CD4-positive, alpha-beta T cell treated with Interleukin-21 for 1 hour (primary cell): ENCODE measurements at regions not wholly inside any gene's neighbourhood (a gene's known extent, or its start where the extent isn't known, plus 50 kb on each side); places are given as distances from the start of the nearest gene placed in this dataset.
"Not testable (repeated sequence)": the region's sequence is repeated elsewhere in the genome, so short reads cannot be mapped to it uniquely, and the experiment has no call there.

Experiments used
- DNase-seq: peaks from one replicate; pipeline ENCODE4 v3.0.0-alpha.2; 2020

DNA sequence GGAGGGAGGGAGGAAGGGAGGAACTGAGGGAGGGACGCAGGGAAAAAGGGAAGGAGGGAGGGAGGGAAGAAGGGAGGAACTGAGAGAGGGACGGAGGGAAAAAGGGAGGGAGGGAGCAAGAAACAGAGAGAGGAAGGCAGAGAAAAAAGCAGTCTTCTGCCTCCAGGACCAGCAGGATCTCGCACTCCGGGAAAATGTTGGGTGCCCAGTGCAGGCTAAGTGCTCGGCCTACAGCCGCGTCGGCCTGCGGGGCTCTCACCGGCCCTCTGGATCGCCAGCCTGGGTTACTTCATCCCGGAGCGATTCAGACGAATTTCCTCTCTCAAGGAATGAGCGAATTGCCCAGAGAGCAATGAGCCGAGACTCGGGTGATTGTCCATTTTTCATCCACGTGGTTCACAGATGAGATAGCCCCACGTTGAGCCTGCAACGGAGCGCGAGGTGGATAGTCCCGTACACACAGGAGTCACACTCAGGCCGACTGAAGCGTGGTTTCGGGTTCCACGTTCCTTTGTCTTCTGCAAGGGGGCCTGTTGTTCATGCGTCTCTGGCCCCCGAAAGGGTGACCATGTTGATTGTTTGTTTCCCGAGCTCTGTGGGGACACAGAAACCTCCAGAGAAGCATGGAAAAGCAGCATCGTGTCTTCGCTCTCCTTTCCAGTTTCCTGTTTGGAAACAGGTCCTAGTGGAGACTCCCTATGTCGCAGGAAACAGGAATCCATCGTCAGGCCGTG lies 1937.1 kb upstream of the DEFB115 start:
- not testable (repeated sequence) for DNase-seq

DNA sequence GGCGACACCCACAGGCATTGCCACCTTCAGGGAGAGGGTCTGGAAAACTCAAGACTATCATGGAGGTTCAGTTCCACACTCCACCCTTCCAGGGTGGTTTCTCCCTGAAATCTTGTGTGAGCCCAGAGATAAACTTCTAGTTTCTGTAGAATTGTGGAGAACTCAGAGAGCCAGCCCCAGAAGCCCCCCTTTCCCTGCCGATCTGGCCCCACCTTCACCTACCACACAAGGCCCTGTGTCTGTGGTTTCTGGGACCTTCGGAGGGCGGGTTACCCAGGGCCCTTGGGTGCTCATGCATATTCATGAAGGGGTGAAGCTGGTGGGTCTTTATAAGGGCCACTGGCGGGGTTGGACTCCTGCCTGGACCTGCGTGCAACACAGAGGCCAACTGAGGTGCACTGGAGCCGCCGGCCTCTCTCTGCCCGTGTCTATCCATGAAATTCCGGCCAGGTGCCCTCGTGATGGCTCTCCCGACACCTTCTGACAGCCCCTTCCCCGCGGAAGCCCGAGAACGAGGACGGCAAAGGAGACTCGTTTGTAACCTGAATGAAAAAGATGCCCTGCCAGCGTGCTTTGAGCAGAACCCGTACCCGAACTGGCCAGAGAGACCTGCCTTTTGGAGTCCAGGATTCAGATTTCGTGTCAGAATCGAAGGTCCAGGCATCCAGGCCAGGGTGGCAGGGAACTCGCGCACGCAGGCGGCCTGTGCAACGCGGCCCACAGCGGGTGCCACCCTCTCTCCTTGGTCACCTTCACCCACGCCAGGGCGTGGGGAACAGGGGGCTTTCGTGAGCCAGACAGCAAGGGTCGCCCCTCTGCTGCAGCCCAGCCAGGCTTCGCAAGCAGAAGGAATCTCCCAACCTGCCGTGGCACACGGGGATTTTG lies 1933.6 kb upstream of the DEFB115 start:
- not testable (repeated sequence) for DNase-seq

DNA sequence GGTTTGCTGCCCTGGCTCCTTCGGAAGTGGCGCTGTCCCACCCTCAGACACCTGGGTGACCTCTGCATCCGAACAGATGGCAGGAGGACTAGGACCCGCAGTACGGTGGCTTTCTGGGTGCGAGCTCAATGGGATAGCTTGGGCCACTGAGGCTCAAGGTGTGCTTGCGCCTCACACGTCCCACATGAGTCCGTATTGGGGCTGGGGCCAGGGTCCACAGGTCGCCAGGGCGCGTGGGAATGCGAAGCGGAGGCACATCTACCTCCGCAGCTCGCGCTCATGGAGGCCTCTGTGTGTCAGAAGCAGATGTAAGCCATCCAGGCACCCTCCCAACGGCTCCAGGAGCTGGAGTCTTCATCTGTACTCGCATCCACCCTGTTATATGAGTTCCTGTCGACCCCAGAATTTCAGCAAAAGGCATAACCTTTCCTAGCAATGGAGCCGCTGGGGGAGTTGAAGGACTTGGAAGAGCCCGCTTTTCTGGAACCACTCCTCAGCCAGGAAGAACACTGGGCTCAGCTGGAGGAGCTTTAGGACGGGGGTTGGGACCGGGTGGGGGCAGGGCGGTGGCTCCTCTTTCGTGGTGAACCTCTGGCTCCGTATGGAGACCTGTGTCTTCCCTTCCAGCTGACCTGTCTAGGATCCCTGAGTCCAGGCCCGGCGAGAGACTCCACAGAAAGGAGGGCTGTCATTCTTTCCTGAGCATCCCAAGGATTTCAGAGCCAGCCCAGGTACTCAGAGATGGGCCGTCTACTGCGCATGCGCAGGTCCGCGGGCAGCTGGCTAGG lies 1932.8 kb upstream of the DEFB115 start:
- DNase-seq: not testable (repeated sequence)

DNA sequence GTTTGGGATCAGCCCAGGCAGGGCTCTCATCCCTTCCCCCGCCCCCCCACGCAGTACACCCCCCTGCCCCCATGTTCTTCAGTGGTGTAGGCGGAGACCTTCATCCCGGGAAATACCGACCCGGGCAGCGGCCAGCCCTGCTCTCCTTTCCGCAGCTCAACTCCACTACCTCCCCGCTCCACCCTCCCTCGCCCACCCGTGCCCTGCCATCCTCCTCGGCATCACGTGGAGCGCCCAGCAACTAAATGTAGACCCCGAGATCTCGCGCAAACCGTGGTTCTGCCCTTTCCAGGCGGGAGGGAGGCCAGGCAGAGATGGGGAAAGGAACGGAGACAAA lies 1932.2 kb upstream of the DEFB115 start:
- DNase-seq: no peak

DNA sequence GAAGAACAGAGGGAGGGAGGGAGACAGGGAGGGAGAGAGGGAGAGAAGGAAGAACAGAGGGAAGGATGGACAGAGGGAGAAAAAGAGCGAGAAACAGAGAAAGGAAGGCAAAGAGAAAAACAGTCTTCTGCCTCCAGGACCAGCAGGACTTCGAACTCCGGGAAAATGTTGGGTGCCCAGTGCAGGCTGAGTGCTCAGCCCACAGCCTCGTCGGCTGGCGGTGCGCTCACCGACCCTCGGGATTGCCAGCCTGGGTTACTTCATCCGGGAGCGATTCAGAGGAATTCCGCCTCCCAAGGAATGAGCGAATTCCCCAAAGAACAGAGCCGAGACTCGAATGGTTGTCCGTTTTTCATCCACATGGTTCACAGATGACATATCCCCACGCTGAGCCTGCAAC lies 1931.7 kb upstream of the DEFB115 start:
- DNase-seq: not testable (repeated sequence)

DNA sequence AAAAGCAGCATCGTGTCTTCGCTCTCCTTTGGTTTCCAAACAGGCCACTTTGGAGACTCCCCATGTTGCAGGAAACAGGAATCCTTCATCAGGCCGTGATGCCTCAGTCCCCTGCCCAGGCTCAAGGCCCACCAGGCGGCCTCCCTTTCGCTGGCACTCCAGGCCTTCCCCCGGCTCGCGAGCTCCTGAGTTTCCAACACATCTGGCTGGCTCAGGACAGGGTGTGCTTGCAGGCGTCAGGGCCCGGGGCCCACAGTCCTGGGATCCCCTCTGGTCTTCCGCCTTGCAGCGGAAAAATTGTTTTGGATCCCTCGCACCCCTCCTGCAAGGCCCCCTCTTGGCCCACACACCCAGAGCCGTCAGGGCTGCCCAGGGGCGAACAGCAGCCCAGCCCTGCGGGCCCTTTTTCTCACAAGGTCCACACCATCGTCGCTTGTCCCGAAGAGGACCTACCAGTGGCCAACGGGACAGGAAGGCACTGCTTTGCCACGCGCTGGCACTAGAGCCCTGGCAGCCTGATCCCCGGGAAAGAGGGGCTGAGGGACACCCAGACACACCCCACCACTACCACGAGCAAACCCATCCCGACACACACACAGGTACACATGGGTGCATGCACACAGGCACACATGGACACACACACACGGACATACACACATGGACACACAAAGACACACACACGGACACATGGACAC lies 1930.9 kb upstream of the DEFB115 start:
- DNase-seq: no peak

DNA sequence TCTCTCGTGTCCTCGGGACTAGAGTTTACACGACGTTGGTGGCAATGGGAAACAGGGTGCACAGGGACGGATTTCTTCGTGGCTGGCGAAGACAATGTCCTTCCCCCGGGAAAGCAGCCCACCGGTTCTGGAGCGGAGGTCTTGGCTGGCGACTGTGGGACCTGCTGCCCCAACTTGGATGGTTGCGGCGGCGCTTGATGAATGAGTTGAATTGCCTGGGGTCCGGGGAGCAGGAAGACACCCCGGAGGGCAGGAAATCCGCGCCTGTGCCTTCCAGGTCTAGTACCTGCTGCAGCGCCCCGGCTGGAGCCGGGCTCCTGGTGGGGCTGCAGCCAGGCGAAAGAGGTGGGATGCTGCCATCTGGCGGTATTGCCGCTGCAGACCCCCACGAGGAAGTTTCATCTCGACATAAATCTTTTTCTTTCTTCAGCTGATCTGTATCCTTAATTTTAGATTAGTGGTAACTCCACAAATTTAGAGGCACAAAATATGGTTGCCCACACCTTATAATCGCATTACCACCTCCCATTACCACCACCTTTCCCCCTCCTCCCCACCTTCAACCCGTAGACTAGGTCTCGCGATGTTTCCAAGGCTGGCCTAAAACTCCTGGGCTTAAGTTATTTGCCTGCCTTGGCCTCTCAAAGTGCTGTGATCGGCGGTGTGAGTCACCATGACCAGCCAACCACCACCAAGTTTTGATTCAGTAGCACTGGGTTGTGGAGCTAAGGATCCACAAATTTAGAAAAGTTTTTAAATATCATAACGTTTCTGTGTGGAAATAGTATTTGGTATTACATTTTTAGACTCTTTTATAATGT lies 1929.7 kb upstream of the DEFB115 start:
- peak; percentile 36 for DNase-seq

DNA sequence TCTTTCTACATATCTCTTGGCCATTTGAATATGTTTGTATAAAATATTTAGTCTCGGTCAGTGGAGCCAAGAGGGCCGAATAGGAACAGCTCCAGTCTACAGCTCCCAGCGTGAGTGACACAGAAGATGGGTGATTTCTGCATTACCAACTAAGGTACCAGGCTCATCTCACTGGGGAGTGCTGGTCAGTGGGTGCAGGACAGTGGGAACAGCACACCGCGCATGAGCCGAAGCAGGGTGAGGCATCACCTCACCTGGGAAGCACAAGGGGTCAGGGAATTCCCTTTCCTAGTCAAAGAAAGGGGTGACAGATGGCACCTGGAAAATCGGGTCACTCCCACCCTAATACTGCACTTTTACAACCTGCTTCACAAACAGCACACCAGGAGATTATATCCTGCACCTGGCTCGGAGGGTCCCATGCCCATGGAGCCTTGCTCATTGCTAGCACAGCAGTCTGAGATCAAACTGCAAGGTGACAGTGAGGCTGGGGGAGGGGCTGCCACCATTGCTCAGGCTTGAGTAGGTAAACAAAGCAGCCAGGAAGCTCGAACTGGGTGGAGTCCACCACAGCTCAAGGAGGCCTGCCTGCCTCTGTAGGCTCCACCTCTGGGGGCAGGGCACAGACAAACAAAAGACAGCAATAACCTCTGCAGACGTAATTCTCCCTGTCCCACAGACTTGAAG lies 1926.9 kb upstream of the DEFB115 start:
- not testable (repeated sequence) for DNase-seq

DNA sequence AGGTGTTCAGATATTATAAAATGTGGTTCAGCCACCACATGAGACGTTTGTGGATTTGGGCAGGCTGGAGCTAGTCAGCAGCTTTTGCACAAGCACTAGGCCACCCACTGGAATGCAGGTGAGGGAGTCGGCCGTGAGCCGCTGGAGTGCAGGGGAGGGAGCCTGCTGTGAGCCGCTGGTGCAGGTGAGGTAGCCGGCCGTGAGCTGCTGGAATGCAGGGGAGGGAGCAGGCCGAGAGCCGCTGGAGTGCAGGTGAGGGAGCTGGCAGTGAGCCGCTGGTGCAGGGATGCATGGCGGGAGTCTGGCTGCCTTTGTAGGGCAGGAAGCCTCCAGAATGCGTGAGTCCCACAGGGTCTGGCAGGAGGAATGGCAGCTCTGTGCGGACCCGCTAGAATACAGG lies 1907.6 kb upstream of the DEFB115 start:
- DNase-seq: no peak

DNA sequence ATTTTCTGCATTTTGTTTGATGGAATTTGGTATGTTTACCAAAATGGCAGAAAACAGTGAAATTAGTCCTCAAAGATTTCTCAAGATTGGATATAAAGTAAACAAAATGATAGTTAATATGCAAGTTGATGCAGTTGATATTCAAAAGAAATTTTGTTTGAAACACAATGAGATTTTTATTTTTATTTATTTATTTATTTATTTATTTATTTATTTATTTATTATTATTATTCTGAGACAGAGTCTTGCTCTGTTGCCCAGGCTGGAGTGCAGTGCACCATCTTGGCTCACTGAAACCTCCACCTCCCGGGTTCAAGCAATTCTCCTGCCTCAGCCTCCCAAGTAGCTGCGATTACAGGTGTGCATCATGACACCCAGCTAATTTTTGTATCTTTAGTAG lies 1881.5 kb upstream of the DEFB115 start:
- DNase-seq: not testable (repeated sequence)

DNA sequence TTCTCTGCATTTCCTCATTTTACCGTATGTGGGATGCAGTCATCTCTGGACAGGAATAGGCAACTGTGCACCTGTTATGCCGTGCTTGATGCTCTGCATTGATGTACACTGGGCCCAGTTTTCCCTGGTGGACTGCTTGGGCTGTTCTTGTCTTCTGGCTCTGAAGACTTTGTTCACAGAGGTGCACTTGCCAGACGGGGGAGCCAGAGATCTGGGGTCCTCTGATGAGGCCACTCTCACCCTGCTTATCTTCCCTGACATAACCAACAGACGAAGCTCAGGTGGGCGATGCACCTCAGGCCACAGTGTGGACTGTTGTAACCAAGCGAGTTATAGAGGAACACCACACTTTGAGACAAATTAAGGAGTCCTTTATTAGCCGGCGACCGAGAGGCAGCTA lies 1864.6 kb upstream of the DEFB115 start:
- DNase-seq: not testable (repeated sequence)

DNA sequence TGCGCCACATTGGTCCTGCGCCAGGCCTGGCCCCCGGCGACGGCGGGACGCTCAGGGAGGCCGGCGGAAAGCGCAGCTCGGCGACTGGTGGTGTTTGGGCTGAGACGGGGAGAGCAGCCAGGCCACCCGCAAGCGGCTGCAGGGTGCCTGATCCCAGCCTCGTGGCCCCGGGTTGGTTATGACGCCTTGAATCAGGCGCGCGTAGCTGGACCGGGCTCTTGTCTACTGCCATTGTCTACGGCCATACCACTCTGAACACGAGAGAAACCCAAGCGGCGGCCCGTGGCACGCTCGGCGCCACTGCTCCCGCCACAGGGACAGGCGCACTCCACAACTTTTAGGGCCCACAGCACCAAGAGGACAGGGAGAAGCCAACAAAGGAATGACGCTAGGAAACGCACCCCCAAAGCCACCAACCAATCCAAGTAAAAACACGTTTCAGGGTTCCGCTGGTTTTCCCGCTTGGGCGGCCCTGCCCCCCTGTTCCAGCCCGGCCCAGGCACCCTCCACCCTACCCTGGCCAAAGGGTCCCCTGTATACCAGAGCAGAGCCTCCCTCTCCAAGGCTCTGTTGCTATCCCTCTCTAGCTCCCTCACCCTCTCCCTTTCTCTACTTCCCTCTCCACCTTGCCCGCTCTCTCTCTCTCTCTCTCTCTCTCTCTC lies 1849.3 kb upstream of the DEFB115 start:
- no peak for DNase-seq

DNA sequence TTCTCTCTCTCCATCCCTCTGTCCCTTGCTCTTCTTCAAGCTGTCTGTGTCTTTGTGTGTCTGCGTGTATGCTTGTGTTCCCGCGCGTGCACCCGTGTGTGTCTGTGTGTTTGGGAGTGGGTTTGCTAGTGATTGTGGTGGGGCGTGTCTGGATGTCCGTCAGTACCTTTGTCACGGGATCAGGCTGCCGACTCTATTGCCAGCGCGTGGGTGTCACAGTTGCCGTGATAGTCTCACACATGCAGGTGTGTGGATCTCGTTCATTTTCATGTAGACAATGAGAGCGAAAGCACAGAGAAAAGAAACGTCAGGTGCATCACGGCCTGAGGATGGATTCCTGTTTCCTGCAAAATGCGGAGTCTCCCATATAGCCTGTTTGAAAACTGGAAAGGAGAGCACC lies 1848.8 kb upstream of the DEFB115 start:
- DNase-seq: not testable (repeated sequence)

DNA sequence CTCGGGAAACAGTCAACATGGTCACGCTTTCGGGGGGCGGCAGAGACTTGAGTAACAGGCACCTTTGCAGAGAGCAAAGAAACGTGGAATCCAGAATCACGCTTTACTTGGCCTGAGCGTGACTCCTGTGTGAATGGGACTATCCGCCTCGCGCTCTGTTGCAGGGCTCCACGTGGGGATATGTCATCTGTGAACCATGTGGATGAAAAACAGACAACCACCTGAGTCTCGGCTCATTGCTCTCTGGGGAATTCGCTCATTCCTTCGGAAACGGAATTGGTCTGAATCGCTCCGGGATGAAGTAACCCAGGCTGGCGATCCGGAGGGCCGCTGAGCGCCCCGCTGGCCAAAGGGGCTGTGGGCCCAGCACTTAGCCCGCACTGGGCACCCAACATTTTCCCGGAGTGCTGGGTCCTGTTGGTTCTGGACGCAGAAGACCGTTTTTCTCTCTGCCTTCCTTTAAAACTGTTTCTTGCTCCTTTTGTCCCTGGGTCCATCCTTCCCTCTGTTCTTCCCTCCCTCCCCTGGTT lies 1848.2 kb upstream of the DEFB115 start:
- DNase-seq: not testable (repeated sequence)

DNA sequence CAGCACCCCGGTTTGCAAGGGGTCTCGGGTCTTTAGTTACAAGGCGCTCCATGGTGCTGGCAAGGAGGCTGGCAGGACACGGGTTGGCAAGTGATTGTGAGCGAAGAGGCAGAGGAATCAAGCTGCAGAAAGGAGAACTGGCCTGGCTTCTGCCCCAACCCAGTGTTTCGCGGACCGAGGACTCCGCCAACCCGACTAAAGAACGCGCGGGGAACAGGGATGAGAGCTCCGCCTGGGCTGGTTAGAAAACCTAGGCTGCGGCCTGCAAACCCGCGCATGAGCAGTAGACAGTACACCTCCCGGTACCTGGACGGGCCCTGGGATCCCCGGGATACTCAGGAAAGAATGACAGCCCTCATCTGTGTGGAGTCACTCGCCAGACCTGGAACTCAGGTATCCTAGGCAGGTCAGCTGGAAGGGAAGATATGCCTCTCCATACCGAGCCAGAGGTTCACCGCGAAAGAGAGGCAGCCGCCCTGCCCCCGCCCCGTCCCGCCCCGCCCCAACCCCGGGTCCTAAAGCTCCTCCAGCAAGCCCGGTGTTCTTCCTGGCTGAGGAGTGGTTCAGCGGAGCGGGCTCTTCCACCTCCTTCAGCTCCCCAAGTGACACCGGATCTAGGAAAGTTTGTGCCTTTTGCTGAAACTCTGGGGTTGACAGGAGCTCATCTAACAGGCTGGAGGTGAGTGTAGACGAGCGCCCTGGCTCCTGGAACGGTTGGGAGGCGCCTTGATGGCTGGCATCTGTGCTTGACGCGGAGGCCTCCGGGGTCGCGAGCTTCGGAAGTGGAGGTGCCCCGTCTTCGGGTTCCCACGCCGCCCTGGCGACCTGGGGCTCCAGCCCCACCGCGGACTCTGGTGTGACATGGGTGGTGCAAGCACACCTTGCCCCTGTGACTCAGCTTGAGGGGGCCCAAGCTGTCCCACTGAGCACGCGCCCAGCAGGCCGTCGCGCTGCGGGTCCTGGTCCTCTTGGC lies 1847.3 kb upstream of the DEFB115 start:
- DNase-seq: no peak

DNA sequence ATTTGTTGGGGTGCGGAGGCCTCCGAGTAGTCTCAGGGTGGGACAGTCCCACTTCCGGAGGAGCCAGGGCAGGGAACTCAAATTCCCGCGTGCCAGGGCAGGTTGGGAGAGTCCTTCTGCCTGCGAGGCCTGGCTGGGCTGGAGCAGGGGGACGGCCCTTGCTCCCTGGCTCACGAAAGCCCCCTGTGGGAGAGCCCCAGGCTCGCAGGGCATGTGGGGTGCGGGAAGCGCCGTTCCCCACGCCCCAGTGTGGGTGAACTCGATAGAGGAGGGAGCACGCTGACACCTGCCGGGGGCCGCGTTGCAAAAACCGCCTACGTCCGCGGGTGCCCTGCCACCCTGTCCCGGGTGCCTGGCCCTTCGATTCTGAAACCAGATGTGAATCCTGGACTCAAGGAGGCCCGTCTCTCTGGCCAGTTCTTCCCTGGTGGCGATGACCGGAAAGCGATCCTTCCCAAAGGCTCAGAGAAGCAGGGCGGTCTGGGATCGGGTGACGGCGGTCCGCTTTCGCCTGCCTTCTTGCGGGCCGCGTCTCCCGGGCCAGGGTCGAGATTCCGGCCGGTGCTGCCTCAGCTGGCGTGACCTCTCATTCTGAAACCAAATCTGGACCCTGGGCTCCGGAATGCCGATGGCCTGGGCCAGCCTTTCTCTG lies 1846.5 kb upstream of the DEFB115 start:
- DNase-seq: no peak

DNA sequence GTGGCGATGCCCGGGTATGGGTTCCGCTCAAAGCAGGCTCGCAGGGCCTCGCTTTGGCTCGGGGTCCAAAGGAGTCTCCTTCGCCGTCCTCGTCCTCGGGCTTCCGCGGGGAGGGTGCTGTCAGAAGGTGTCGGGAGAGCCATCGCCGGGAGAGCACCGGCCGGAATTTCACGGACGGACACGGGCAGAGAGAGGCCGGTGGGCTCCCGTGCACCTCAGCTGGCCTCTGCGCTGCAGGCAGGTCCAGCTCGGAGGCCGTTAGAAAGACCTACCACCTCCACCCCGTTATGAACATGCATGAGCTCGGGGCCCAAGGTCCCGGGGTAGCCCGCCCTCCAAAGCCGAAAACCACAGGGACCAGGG lies 1846.0 kb upstream of the DEFB115 start:
- not testable (repeated sequence) for DNase-seq

DNA sequence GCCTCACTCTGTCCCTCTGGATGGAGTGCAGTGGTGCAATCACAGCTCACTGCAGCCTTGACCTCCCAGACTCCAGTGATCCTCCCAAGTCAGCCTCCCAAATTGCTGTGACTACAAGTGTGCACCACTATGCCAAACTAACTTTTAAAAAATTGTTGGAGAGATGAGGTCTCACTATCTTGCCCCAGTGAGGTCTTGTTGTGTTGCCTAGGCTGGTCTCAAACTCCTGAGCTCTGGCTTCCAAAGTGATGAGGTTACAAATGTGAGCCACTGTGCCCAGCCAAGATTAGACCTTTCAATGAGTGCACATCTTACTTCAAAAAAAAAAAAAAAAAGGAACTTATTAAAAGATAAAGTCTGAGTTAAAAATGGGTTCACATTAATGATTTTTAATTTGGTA lies 1838.1 kb upstream of the DEFB115 start:
- DNase-seq: no peak
